Fibroblast of pulmonary artery (primary cell): ENCODE measurements at regions not wholly inside any gene's neighbourhood (a gene's known extent, or its start where the extent isn't known, plus 50 kb on each side); places are given as distances from the start of the nearest gene placed in this dataset.
A peak's percentile ranks its signal among the peaks of the same experiment; 100 is the strongest.
"Not testable (repeated sequence)": the region's sequence is repeated elsewhere in the genome, so short reads cannot be mapped to it uniquely, and the experiment has no call there.

Source experiments
- DNase-seq: peaks from one replicate; pipeline ENCODE4 v3.0.0-alpha.2; 2010; ENCODE audit warnings: low read depth
- H3K4me3 ChIP-seq: replicated peaks from 2 replicates; pipeline ENCODE4 v1.5.1; 2011; ENCODE audit warnings: low read depth, mild to moderate bottlenecking, control low read depth, low read length, moderate library complexity
- CTCF ChIP-seq: IDR thresholded peaks from 2 replicates; pipeline ENCODE4 v1.5.1; 2011; ENCODE audit warnings: mild to moderate bottlenecking, control low read depth, low read length, inconsistent platforms; ENCODE audit errors: missing control alignments

GRCh38 chr11:89545691-89546090, 54.5 kb upstream of the NOX4 start:
- TF ChIP-seq CTCF = no peak

GRCh38 chr11:89555781-89556180, 64.6 kb upstream of the NOX4 start:
- DNase-seq, H3K4me3 ChIP-seq: not testable (repeated sequence)

More at GRCh38 chr11:89545691-89546090, 54.5 kb upstream of the NOX4 start:
- no peak overlapping the region for H3K4me3 ChIP-seq
- DNase-seq = no peak

- DNase-seq, H3K4me3 ChIP-seq: not testable (repeated sequence)
Observed at GRCh38 chr11:89556731-89557707, 65.8 kb upstream of the NOX4 start.

- not testable (repeated sequence) for H3K4me3 ChIP-seq
Observed at GRCh38 chr11:89560598-89560997, 69.4 kb upstream of the NOX4 start.

GRCh38 chr11:89562731-89563130, 71.6 kb upstream of the NOX4 start:
- DNase-seq, H3K4me3 ChIP-seq: not testable (repeated sequence)

More at GRCh38 chr11:89560598-89560997, 69.4 kb upstream of the NOX4 start:
- DNase-seq = not testable (repeated sequence)

GRCh38 chr11:89566972-89567371, 75.8 kb upstream of the NOX4 start:
- no peak for DNase-seq
- no peak for TF ChIP-seq CTCF
- H3K4me3 ChIP-seq = no peak overlapping the region

GRCh38 chr11:89569387-89569786, 78.2 kb upstream of the NOX4 start:
- DNase-seq, H3K4me3 ChIP-seq: not testable (repeated sequence)

GRCh38 chr11:89571706-89572105, 80.5 kb upstream of the NOX4 start:
- not testable (repeated sequence) for H3K4me3 ChIP-seq

GRCh38 chr11:89575846-89576245, 84.7 kb upstream of the NOX4 start:
- not testable (repeated sequence) for H3K4me3 ChIP-seq, DNase-seq

More at GRCh38 chr11:89571706-89572105, 80.5 kb upstream of the NOX4 start:
- not testable (repeated sequence) for DNase-seq

- not testable (repeated sequence) for H3K4me3 ChIP-seq, DNase-seq
Observed at GRCh38 chr11:89577428-89577827, 86.3 kb upstream of the NOX4 start.

- no peak for DNase-seq
- no peak overlapping the region for H3K4me3 ChIP-seq
- no peak for TF ChIP-seq CTCF
Observed at GRCh38 chr11:89583580-89583979, 92.4 kb upstream of the NOX4 start.

GRCh38 chr11:89585046-89585445, 93.9 kb upstream of the NOX4 start:
- DNase-seq, H3K4me3 ChIP-seq: not testable (repeated sequence)

- not testable (repeated sequence) for H3K4me3 ChIP-seq, DNase-seq
Observed at GRCh38 chr11:89585471-89585870, 94.3 kb upstream of the NOX4 start.

GRCh38 chr11:89589413-89589812, 98.2 kb upstream of the NOX4 start:
- not testable (repeated sequence) for DNase-seq, H3K4me3 ChIP-seq

GRCh38 chr11:89590008-89590632, 98.9 kb upstream of the NOX4 start:
- DNase-seq = peak; percentile 6

More at GRCh38 chr11:89590008-89590632, 98.9 kb upstream of the NOX4 start:
- H3K4me3 ChIP-seq = not testable (repeated sequence)
